HEK293 (cell line): ENCODE measurements at regions not wholly inside any gene's neighbourhood (a gene's known extent, or its start where the extent isn't known, plus 50 kb on each side); places are given as distances from the start of the nearest gene placed in this dataset.

Experiments
- CTCF ChIA-PET: fragments of 350-600 bp; formaldehyde crosslinking; extraction: SDS; loops from one replicate; lab custom pipeline; 2021; ENCODE audit warnings: antibody characterized with exemption; lab: Yijun Ruan, JAX
- POLR2A ChIA-PET: fragments of 300-600 bp; formaldehyde crosslinking; extraction: SDS; loops from one replicate; lab custom pipeline; 2020; ENCODE audit warnings: antibody characterized with exemption, inconsistent platforms; lab: Yijun Ruan, JAX
- H3K27ac ChIP-seq: fragments of 200-500 bp; sonication (Bioruptor generic); 2 replicates; pipeline ENCODE4 v1.5.1; 2014; ENCODE audit warnings: low read depth, low read length, control low read depth, inconsistent platforms; ENCODE audit errors: extremely low read depth
- H3K36me3 ChIP-seq, 2 experiments: fragments of 200-500 bp in 1 of 2; sonication (Bioruptor generic) in 1 of 2; 1 replicate in 1 of 2; 2 replicates in 1 of 2; pipeline ENCODE4 v1.5.1; 2014 to 2017; ENCODE audit warnings: inconsistent platforms in 2 of 2, low read length in 2 of 2; ENCODE audit not compliant: control insufficient read depth in 2 of 2, insufficient read depth in 1 of 2
- H3K4me1 ChIP-seq: fragments of 200-500 bp; sonication (Bioruptor generic); 2 replicates; pipeline ENCODE4 v1.5.1; 2014; ENCODE audit warnings: mild to moderate bottlenecking, low read length, inconsistent platforms; ENCODE audit not compliant: control insufficient read depth, insufficient read depth
- H3K4me3 ChIP-seq: 2 replicates; pipeline ENCODE4 v1.5.1; 2011; ENCODE audit warnings: low read depth, mild to moderate bottlenecking, control low read depth, low read length, moderate library complexity
- H3K9me3 ChIP-seq: fragments of 200-500 bp; sonication (Bioruptor generic); 2 replicates; pipeline ENCODE4 v1.5.1; 2014; ENCODE audit warnings: low read depth, low read length, inconsistent platforms; ENCODE audit not compliant: control insufficient read depth, insufficient read depth
- IKZF3 ChIP-seq: fragments of 450-650 bp; IDR thresholded peaks from 2 replicates; pipeline ENCODE4 v1.5.0; 2018; ENCODE audit warnings: missing biosample characterization, mild to moderate bottlenecking, missing genetic modification characterization, moderate library complexity
- OSR2 ChIP-seq: fragments of 450-650 bp; formaldehyde crosslinking; IDR thresholded peaks from 2 replicates; pipeline ENCODE4 v1.5.1; 2016; ENCODE audit warnings: missing biosample characterization, missing genetic modification characterization
- SETDB1 ChIP-seq: IDR thresholded peaks from one replicate; pipeline ENCODE4 v1.6.1; 2017; ENCODE audit warnings: mild to moderate bottlenecking, low read length, moderate library complexity, mixed read lengths; ENCODE audit not compliant: insufficient read length
- ZNF10 ChIP-seq: fragments of 450-650 bp; formaldehyde crosslinking; IDR thresholded peaks from 2 replicates; pipeline ENCODE4 v1.5.1; 2017; ENCODE audit warnings: missing biosample characterization, missing genetic modification characterization
- ZNF157 ChIP-seq: fragments of 450-650 bp; formaldehyde crosslinking; IDR thresholded peaks from 2 replicates; pipeline ENCODE4 v1.5.1; 2016; ENCODE audit warnings: missing biosample characterization, missing genetic modification characterization
- ZNF19 ChIP-seq: fragments of 450-650 bp; formaldehyde crosslinking; IDR thresholded peaks from 2 replicates; pipeline ENCODE4; 2016; ENCODE audit warnings: missing biosample characterization, missing genetic modification characterization, low read depth
- ZNF211 ChIP-seq: fragments of 450-650 bp; formaldehyde crosslinking; IDR thresholded peaks from 2 replicates; pipeline ENCODE4 v1.5.1; 2016; ENCODE audit warnings: low read depth, missing biosample characterization, missing genetic modification characterization
- ZNF350 ChIP-seq: fragments of 450-650 bp; formaldehyde crosslinking; IDR thresholded peaks from 2 replicates; pipeline ENCODE4 v1.5.0; 2017; ENCODE audit warnings: missing biosample characterization, mild to moderate bottlenecking, missing genetic modification characterization
- ZNF473 ChIP-seq: fragments of 450-650 bp; formaldehyde crosslinking; IDR thresholded peaks from 2 replicates; pipeline ENCODE4 v1.5.1; 2017; ENCODE audit warnings: missing biosample characterization, missing genetic modification characterization
- ZNF585B ChIP-seq: fragments of 450-650 bp; formaldehyde crosslinking; IDR thresholded peaks from 2 replicates; pipeline ENCODE4 v1.5.1; 2016; ENCODE audit warnings: missing biosample characterization, missing genetic modification characterization
- ZNF596 ChIP-seq: fragments of 450-650 bp; IDR thresholded peaks from 2 replicates; pipeline ENCODE4 v1.5.0; 2018; ENCODE audit warnings: missing biosample characterization, mild to moderate bottlenecking, missing genetic modification characterization, moderate library complexity
- ZNF623 ChIP-seq: fragments of 450-650 bp; formaldehyde crosslinking; IDR thresholded peaks from 2 replicates; pipeline ENCODE4 v1.5.1; 2016; ENCODE audit warnings: missing biosample characterization, missing genetic modification characterization
- ZNF677 ChIP-seq: fragments of 450-650 bp; IDR thresholded peaks from 2 replicates; pipeline ENCODE4 v1.5.0; 2018; ENCODE audit warnings: missing biosample characterization, mild to moderate bottlenecking, missing genetic modification characterization, moderate library complexity
- ZNF791 ChIP-seq: fragments of 450-650 bp; formaldehyde crosslinking; IDR thresholded peaks from 2 replicates; pipeline ENCODE4 v1.5.1; 2016; ENCODE audit warnings: missing biosample characterization, missing genetic modification characterization
- ZNF830 ChIP-seq: fragments of 450-650 bp; IDR thresholded peaks from 2 replicates; pipeline ENCODE4 v1.5.0; 2018; ENCODE audit warnings: missing biosample characterization, missing genetic modification characterization, low read depth, mild to moderate bottlenecking, moderate library complexity
- ZSCAN23 ChIP-seq: fragments of 450-650 bp; formaldehyde crosslinking; IDR thresholded peaks from 2 replicates; pipeline ENCODE4 v1.5.1; 2016; ENCODE audit warnings: missing biosample characterization, missing genetic modification characterization
- TF ChIP-seq, protein P1 (sequence below): fragments of 450-650 bp; formaldehyde crosslinking; IDR thresholded peaks from 2 replicates; pipeline ENCODE4 v1.5.1; 2016; ENCODE audit warnings: missing biosample characterization, missing genetic modification characterization
- TF ChIP-seq, protein P2 (sequence below): fragments of 450-650 bp; formaldehyde crosslinking; IDR thresholded peaks from 2 replicates; pipeline ENCODE4 v1.5.1; 2017; ENCODE audit warnings: missing biosample characterization, missing genetic modification characterization
- TF ChIP-seq, protein P3 (sequence below): fragments of 450-650 bp; formaldehyde crosslinking; IDR thresholded peaks from 2 replicates; pipeline ENCODE4 v1.5.1; 2016; ENCODE audit warnings: missing biosample characterization, missing genetic modification characterization
- TF ChIP-seq, protein P4 (sequence below): fragments of 450-650 bp; formaldehyde crosslinking; IDR thresholded peaks from 2 replicates; pipeline ENCODE4 v1.5.1; 2016; ENCODE audit warnings: missing biosample characterization, missing genetic modification characterization

DNA sequence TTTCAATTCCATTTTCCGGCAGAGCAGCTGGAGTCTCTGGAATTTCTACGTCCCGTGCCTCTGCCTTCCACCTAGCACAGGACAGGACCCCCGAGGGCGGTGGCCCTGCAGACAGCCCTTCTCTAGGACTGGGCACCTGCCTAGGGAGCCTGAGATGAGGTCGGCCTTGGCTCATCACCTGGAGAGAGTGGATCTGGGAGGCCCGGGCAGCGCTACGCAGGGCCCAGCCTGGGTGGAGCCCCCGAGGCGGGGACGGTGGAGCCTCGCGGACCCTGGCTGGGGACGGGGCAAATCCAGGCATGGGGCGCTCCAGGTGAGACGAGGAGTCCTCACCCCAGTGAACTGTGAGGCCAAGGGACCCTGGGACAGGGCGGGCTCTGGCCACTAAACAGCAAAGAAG is 114.5 kb downstream of the MTRR start:
- no peak overlapping the region for H3K27ac ChIP-seq
- TF ChIP-seq, protein P1, sequence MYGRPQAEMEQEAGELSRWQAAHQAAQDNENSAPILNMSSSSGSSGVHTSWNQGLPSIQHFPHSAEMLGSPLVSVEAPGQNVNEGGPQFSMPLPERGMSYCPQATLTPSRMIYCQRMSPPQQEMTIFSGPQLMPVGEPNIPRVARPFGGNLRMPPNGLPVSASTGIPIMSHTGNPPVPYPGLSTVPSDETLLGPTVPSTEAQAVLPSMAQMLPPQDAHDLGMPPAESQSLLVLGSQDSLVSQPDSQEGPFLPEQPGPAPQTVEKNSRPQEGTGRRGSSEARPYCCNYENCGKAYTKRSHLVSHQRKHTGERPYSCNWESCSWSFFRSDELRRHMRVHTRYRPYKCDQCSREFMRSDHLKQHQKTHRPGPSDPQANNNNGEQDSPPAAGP = no peak
- no peak overlapping the region for H3K4me3 ChIP-seq
- H3K4me1 ChIP-seq = no peaks in the 10 kb centered on the region
- ChIA-PET CTCF (interaction anchor here (0.7 kb wide), 1 partner anchor 1147 kb away, joined by 3 read pairs; no protein-coding TSS in a partner anchor), POLR2A (no interaction called here)
- H3K9me3 ChIP-seq = no peaks in the 10 kb centered on the region
- no peaks in the 10 kb centered on the region for H3K36me3 ChIP-seq

DNA sequence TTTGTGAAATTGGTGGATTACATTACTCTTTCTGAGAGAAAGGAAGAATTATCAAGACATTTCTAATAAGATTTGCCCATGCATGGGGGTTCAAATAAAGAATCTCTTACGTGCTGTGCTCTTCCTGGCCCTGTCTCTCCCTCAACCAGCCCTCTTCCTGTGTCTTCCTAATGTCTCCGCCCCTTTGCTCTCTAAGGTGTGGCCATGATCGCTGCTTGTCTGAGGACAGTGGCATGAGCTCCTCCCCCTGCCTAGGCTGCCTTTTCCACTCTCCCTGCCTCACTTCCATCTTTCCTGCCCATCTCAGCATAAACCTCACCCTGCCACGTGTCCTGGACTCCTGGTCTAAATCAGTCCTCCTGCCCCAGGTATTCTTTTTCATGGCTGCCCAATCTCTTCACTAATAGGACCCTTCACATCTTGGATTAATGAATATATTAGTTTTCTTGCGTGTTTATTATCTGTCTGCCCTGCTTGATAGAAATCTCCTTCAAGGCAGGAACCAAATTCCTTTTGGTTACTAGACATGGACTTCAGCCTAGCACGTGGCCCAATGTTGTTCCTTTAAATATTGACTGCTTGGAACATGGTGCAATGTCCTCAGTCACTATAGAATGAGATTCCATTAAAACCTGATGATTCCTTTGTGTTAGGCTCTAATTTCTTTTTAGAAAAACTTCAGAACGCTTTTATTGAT is 122.3 kb downstream of the MTRR start:
- Histone ChIP-seq H3K4me3 (no peak overlapping the region), H3K9me3 (no peaks in the 10 kb centered on the region), H3K4me1 (no peaks in the 10 kb centered on the region), H3K36me3 (no peaks in the 10 kb centered on the region), H3K27ac (no peak overlapping the region)
- TF ChIP-seq, protein P2, sequence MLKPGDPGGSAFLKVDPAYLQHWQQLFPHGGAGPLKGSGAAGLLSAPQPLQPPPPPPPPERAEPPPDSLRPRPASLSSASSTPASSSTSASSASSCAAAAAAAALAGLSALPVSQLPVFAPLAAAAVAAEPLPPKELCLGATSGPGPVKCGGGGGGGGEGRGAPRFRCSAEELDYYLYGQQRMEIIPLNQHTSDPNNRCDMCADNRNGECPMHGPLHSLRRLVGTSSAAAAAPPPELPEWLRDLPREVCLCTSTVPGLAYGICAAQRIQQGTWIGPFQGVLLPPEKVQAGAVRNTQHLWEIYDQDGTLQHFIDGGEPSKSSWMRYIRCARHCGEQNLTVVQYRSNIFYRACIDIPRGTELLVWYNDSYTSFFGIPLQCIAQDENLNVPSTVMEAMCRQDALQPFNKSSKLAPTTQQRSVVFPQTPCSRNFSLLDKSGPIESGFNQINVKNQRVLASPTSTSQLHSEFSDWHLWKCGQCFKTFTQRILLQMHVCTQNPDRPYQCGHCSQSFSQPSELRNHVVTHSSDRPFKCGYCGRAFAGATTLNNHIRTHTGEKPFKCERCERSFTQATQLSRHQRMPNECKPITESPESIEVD = no peak
- no peak for TF ChIP-seq ZNF677 (tag by site-specific recombination)
- TF ChIP-seq ZNF350 (tag by site-specific recombination) = no peak
- no peak for TF ChIP-seq ZNF157
- no peak for TF ChIP-seq ZNF623 (tag by site-specific recombination)
- no peak for TF ChIP-seq ZNF596
- TF ChIP-seq ZNF473 = no peak
- no peak for TF ChIP-seq ZSCAN23 (tag by site-specific recombination)
- TF ChIP-seq, protein P3, sequence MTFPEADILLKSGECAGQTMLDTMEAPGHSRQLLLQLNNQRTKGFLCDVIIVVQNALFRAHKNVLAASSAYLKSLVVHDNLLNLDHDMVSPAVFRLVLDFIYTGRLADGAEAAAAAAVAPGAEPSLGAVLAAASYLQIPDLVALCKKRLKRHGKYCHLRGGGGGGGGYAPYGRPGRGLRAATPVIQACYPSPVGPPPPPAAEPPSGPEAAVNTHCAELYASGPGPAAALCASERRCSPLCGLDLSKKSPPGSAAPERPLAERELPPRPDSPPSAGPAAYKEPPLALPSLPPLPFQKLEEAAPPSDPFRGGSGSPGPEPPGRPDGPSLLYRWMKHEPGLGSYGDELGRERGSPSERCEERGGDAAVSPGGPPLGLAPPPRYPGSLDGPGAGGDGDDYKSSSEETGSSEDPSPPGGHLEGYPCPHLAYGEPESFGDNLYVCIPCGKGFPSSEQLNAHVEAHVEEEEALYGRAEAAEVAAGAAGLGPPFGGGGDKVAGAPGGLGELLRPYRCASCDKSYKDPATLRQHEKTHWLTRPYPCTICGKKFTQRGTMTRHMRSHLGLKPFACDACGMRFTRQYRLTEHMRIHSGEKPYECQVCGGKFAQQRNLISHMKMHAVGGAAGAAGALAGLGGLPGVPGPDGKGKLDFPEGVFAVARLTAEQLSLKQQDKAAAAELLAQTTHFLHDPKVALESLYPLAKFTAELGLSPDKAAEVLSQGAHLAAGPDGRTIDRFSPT (tag by site-specific recombination) = no peak
- no peak for TF ChIP-seq OSR2 (tag by site-specific recombination)
- no peak for TF ChIP-seq SETDB1
- TF ChIP-seq, protein P4, sequence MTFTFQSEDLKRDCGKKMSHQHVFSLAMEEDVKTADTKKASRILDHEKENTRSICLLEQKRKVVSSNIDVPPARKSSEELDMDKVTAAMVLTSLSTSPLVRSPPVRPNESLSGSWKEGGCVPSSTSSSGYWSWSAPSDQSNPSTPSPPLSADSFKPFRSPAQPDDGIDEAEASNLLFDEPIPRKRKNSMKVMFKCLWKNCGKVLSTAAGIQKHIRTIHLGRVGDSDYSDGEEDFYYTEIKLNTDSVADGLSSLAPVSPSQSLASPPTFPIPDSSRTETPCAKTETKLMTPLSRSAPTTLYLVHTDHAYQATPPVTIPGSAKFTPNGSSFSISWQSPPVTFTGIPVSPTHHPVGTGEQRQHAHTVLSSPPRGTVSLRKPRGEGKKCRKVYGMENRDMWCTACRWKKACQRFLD (tag by site-specific recombination) = no peak
- no peak for TF ChIP-seq ZNF830 (tag by site-specific recombination)
- no peak for TF ChIP-seq ZNF585B
- TF ChIP-seq ZNF19 (tag by site-specific recombination) = no peak
- no peak for TF ChIP-seq ZNF211 (tag by site-specific recombination)
- no peak for TF ChIP-seq IKZF3
- TF ChIP-seq ZNF10 = no peak
- no peak for TF ChIP-seq ZNF791 (tag by site-specific recombination)
- ChIA-PET CTCF (no interaction called here), POLR2A (interaction anchor here (0.6 kb wide), 1 partner anchor 17 kb away, joined by 3 read pairs; no protein-coding TSS in a partner anchor)
